ENCODE measurements at regions not wholly inside any gene's neighbourhood (a gene's known extent, or its start where the extent isn't known, plus 50 kb on each side); places are given as distances from the start of the nearest gene placed in this dataset.

DNA sequence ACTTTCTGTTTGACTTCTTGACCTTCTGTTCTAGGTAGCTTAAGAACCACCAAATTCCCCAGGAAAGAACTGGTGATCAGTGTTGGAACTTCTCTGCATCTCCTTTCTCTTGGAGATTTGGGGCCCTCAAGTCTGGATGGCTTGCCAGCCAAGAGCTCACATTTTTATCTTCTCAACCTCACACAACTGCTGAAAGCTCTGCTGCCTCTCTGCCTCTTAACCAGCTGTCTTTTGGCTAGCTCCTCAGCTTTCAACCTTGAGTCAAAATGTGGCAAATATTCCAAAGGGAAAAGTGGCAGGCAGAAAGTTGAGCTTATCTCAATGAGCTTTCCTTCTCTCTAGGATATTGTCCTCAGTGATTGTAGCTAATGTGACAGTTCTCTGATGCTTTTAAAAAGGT is 89.2 kb upstream of the CCDC190 start:
- TF ChIP-seq EZH2 (IDR thresholded peaks at IDR 0.05; ENCODE audit: borderline replicate concordance, low read length), result no peak
- TF ChIP-seq, protein P1, sequence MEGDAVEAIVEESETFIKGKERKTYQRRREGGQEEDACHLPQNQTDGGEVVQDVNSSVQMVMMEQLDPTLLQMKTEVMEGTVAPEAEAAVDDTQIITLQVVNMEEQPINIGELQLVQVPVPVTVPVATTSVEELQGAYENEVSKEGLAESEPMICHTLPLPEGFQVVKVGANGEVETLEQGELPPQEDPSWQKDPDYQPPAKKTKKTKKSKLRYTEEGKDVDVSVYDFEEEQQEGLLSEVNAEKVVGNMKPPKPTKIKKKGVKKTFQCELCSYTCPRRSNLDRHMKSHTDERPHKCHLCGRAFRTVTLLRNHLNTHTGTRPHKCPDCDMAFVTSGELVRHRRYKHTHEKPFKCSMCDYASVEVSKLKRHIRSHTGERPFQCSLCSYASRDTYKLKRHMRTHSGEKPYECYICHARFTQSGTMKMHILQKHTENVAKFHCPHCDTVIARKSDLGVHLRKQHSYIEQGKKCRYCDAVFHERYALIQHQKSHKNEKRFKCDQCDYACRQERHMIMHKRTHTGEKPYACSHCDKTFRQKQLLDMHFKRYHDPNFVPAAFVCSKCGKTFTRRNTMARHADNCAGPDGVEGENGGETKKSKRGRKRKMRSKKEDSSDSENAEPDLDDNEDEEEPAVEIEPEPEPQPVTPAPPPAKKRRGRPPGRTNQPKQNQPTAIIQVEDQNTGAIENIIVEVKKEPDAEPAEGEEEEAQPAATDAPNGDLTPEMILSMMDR (IDR thresholded peaks at IDR 0.05; ENCODE audit: low read length), result no peak
- Histone ChIP-seq H3K27me3 (ENCODE audit: insufficient read depth, low read length) (no peaks in the 10 kb centered on the region), H3K9me3 (ENCODE audit: low read length) (no peaks in the 10 kb centered on the region), H3K4me1 (ENCODE audit: insufficient read depth, low read length, severe bottlenecking) (no peaks in the 10 kb centered on the region), H3K79me2 (ENCODE audit: insufficient read depth, low read length) (no peaks in the 10 kb centered on the region), H3F3A (ENCODE audit: insufficient read depth, low read length) (no peaks in the 10 kb centered on the region), H3K9me2 (ENCODE audit: low read depth, low read length) (no peaks in the 10 kb centered on the region), H2AFZ (ENCODE audit: low read length) (no peak overlapping the region), H3K27ac (ENCODE audit: low read depth, low read length, poor library complexity, severe bottlenecking) (no peak overlapping the region), H3K4me2 (ENCODE audit: low read length) (no peak overlapping the region), H3K9ac (ENCODE audit: low read length) (no peak overlapping the region), H4K20me1 (ENCODE audit: insufficient read depth, low read length) (no peaks in the 10 kb centered on the region), H3K36me3 (ENCODE audit: insufficient read depth, low read length) (no peaks in the 10 kb centered on the region), H3K4me3 (ENCODE audit: low read depth, low read length, poor library complexity, severe bottlenecking) (no peak overlapping the region)

GRCh38 chr1:162946701-162947100 is 85.7 kb upstream of the CCDC190 start:
- no peak overlapping the region for H3K9ac ChIP-seq (ENCODE audit: low read length)
- no peaks in the 10 kb centered on the region for H3K9me3 ChIP-seq (ENCODE audit: low read length)
- no peaks in the 10 kb centered on the region for H3K79me2 ChIP-seq (ENCODE audit: insufficient read depth, low read length)
- H3F3A ChIP-seq (ENCODE audit: insufficient read depth, low read length), result no peaks in the 10 kb centered on the region
- no peaks in the 10 kb centered on the region for H3K9me2 ChIP-seq (ENCODE audit: low read depth, low read length)
- H3K4me2 ChIP-seq (ENCODE audit: low read length), result no peak overlapping the region
- no peaks in the 10 kb centered on the region for H3K4me1 ChIP-seq (ENCODE audit: insufficient read depth, low read length, severe bottlenecking)
- H3K4me3 ChIP-seq (ENCODE audit: low read depth, low read length, poor library complexity, severe bottlenecking), result no peak overlapping the region
- no peaks in the 10 kb centered on the region for H3K36me3 ChIP-seq (ENCODE audit: insufficient read depth, low read length)
- H3K27ac ChIP-seq (ENCODE audit: low read depth, low read length, poor library complexity, severe bottlenecking), result no peak overlapping the region
- no peak overlapping the region for H2AFZ ChIP-seq (ENCODE audit: low read length)
- no peaks in the 10 kb centered on the region for H3K27me3 ChIP-seq (ENCODE audit: insufficient read depth, low read length)
- no peak for TF ChIP-seq EZH2 (IDR thresholded peaks at IDR 0.05; ENCODE audit: borderline replicate concordance, low read length)
- H4K20me1 ChIP-seq (ENCODE audit: insufficient read depth, low read length), result no peaks in the 10 kb centered on the region

DNA sequence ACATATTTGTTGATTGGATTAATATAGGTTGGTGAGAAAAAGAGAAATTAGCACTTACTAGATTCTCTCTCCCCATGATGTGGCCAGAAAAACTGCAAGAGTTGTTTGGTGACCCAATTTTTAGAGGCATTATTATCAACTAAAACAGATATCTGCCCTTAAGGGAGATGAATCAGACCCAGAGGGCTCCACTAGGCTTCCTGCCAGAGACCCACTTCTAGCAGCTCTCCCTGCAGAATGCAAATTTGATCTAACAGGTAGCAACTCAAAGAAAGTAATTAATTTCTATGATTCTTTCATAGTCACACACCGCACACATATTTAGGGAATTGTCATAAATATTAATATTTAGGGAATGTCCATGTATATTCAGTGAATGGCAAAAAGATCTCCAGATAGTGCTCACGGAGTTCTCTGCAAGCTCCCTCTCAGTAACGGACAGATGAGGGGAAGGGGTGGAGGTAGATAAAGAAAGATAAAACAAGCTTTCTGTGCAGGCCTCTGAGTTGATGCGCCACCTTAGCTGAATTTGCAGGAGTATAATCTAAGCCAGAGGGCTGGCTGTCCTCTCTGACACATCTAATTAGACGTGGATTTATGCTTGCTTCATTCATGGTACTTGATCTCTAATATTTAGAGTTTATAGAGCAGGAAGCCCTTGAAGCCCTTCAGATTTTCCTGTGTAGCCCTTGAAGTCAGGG is 84.1 kb upstream of the CCDC190 start:
- H3K27me3 ChIP-seq (ENCODE audit: insufficient read depth, low read length), result no peaks in the 10 kb centered on the region
- TF ChIP-seq EZH2 (IDR thresholded peaks at IDR 0.05; ENCODE audit: borderline replicate concordance, low read length), result no peak
- TF ChIP-seq, protein P1 (IDR thresholded peaks at IDR 0.05; ENCODE audit: low read length), result no peak
- no peak overlapping the region for H3K9ac ChIP-seq (ENCODE audit: low read length)

DNA sequence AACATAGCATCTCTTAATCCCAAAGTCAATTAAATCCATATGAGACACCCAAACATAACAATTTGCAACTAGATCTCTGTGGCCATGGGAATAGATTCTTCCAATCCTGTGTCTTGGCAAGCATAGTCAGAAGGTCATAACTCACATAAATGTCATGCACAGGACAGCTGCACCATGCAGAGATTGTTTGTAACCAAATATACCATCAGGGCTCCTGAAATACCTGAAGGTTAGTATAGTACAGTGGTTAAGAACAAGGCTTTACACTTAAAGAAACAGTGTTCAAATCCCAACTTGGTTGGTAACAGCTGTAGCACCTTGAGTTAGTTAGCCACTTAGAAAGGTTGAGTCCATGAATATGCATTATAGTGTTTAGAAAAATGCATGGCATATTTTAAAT is 82.6 kb upstream of the CCDC190 start:
- TF ChIP-seq, protein P1 (IDR thresholded peaks at IDR 0.05; ENCODE audit: low read length), result no peak
- no peak for TF ChIP-seq EZH2 (IDR thresholded peaks at IDR 0.05; ENCODE audit: borderline replicate concordance, low read length)
- Histone ChIP-seq H3K9me2 (ENCODE audit: low read depth, low read length) (no peaks in the 10 kb centered on the region), H3K4me2 (ENCODE audit: low read length) (no peak overlapping the region)

More for the DNA sequence above, 84.1 kb upstream of the CCDC190 start:
- Histone ChIP-seq H2AFZ (ENCODE audit: low read length) (no peak overlapping the region), H3K27ac (ENCODE audit: low read depth, low read length, poor library complexity, severe bottlenecking) (no peak overlapping the region), H4K20me1 (ENCODE audit: insufficient read depth, low read length) (no peaks in the 10 kb centered on the region), H3F3A (ENCODE audit: insufficient read depth, low read length) (no peaks in the 10 kb centered on the region), H3K36me3 (ENCODE audit: insufficient read depth, low read length) (no peaks in the 10 kb centered on the region), H3K79me2 (ENCODE audit: insufficient read depth, low read length) (no peaks in the 10 kb centered on the region), H3K4me1 (ENCODE audit: insufficient read depth, low read length, severe bottlenecking) (no peaks in the 10 kb centered on the region), H3K4me3 (ENCODE audit: low read depth, low read length, poor library complexity, severe bottlenecking) (no peak overlapping the region), H3K4me2 (ENCODE audit: low read length) (no peak overlapping the region), H3K9me2 (ENCODE audit: low read depth, low read length) (no peaks in the 10 kb centered on the region), H3K9me3 (ENCODE audit: low read length) (no peaks in the 10 kb centered on the region)

More for the DNA sequence above, 82.6 kb upstream of the CCDC190 start:
- Histone ChIP-seq H3K79me2 (ENCODE audit: insufficient read depth, low read length) (no peaks in the 10 kb centered on the region), H3K4me1 (ENCODE audit: insufficient read depth, low read length, severe bottlenecking) (no peaks in the 10 kb centered on the region), H2AFZ (ENCODE audit: low read length) (no peak overlapping the region), H4K20me1 (ENCODE audit: insufficient read depth, low read length) (no peaks in the 10 kb centered on the region), H3K4me3 (ENCODE audit: low read depth, low read length, poor library complexity, severe bottlenecking) (no peak overlapping the region), H3F3A (ENCODE audit: insufficient read depth, low read length) (no peaks in the 10 kb centered on the region), H3K27me3 (ENCODE audit: insufficient read depth, low read length) (no peaks in the 10 kb centered on the region), H3K9ac (ENCODE audit: low read length) (no peak overlapping the region), H3K27ac (ENCODE audit: low read depth, low read length, poor library complexity, severe bottlenecking) (no peak overlapping the region), H3K36me3 (ENCODE audit: insufficient read depth, low read length) (no peaks in the 10 kb centered on the region), H3K9me3 (ENCODE audit: low read length) (no peaks in the 10 kb centered on the region)
